SK-N-SH treated with all-trans-retinoic acid at 6 μM for 48 hours (cell line): ENCODE measurements at regions not wholly inside any gene's neighbourhood (a gene's known extent, or its start where the extent isn't known, plus 50 kb on each side); places are given as distances from the start of the nearest gene placed in this dataset.

ENCODE experiments used
- ARNTL ChIP-seq: fragments of 450-650 bp; formaldehyde crosslinking; IDR thresholded peaks from 2 replicates; pipeline ENCODE4 v1.5.0; 2020; ENCODE audit warnings: low read depth, mild to moderate bottlenecking, moderate library complexity, borderline replicate concordance
- BACH2 ChIP-seq: fragments of 250-450 bp; sonication (Bioruptor Pico); IDR thresholded peaks from 2 replicates; pipeline ENCODE4 v1.9.0; 2021; ENCODE audit warnings: mild to moderate bottlenecking, borderline replicate concordance
- ISL1 ChIP-seq: fragments of 250-450 bp; sonication (Bioruptor Pico); IDR thresholded peaks from 2 replicates; pipeline ENCODE4 v2.1.2; 2022; ENCODE audit warnings: mild to moderate bottlenecking, moderate library complexity
- SNAI2 ChIP-seq: fragments of 250-450 bp; sonication (Bioruptor Pico); IDR thresholded peaks from 2 replicates; pipeline ENCODE4 v1.5.0; 2020; ENCODE audit warnings: mild to moderate bottlenecking, moderate library complexity
- TOX ChIP-seq: fragments of 250-450 bp; sonication (Bioruptor Pico); IDR thresholded peaks from 2 replicates; pipeline ENCODE4 v1.8.0; 2021; ENCODE audit warnings: mild to moderate bottlenecking, moderate library complexity, borderline replicate concordance
- ZC3H10 ChIP-seq: fragments of 250-450 bp; sonication (Bioruptor Pico); IDR thresholded peaks from 2 replicates; pipeline ENCODE4 v1.5.1; 2021; ENCODE audit warnings: mild to moderate bottlenecking, moderate library complexity
- ZFP3 ChIP-seq: fragments of 250-450 bp; sonication (Bioruptor Pico); IDR thresholded peaks from 2 replicates; pipeline ENCODE4 v1.5.0; 2020; ENCODE audit warnings: mild to moderate bottlenecking, moderate library complexity
- TF ChIP-seq, protein P1 (sequence below): fragments of 250-450 bp; sonication (Bioruptor Pico); IDR thresholded peaks from 2 replicates; pipeline ENCODE4 v1.8.0; 2020; ENCODE audit warnings: mild to moderate bottlenecking, moderate library complexity, borderline replicate concordance
- TF ChIP-seq, protein P2 (sequence below): fragments of 250-450 bp; sonication (Bioruptor Pico); IDR thresholded peaks from 2 replicates; pipeline ENCODE4 v1.8.0; 2021; ENCODE audit warnings: low read depth, mild to moderate bottlenecking, moderate library complexity, borderline replicate concordance

DNA sequence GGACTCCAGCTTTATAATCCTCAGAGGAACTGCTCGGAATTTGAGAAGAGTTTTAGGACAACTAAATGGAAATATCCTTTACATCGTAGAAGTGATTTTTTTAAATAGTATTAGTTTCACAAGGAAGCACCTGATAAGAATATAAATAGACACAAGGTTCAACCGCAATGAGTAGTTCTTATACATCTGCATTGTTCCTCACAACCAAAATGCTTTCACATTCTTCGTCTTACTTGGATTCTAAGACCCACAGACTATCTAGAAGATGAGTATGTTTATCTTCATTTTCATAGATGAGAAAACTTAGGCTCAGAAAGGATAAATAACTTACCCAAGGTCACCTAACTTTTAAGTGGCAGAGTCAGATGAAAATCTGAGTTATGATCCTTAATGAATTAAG, 469.0 kb downstream of the GALC start:
- TF ChIP-seq TOX (no peak), ISL1 (CRISPR knock-in tag) (no peak), ZFP3 (CRISPR knock-in tag) (no peak), SNAI2 (CRISPR knock-in tag) (no peak), BACH2 (CRISPR knock-in tag) (no peak), ARNTL (no peak), ZC3H10 (CRISPR knock-in tag) (no peak)
- TF ChIP-seq, protein P1, sequence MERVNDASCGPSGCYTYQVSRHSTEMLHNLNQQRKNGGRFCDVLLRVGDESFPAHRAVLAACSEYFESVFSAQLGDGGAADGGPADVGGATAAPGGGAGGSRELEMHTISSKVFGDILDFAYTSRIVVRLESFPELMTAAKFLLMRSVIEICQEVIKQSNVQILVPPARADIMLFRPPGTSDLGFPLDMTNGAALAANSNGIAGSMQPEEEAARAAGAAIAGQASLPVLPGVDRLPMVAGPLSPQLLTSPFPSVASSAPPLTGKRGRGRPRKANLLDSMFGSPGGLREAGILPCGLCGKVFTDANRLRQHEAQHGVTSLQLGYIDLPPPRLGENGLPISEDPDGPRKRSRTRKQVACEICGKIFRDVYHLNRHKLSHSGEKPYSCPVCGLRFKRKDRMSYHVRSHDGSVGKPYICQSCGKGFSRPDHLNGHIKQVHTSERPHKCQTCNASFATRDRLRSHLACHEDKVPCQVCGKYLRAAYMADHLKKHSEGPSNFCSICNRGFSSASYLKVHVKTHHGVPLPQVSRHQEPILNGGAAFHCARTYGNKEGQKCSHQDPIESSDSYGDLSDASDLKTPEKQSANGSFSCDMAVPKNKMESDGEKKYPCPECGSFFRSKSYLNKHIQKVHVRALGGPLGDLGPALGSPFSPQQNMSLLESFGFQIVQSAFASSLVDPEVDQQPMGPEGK (CRISPR knock-in tag) = no peak
- TF ChIP-seq, protein P2, sequence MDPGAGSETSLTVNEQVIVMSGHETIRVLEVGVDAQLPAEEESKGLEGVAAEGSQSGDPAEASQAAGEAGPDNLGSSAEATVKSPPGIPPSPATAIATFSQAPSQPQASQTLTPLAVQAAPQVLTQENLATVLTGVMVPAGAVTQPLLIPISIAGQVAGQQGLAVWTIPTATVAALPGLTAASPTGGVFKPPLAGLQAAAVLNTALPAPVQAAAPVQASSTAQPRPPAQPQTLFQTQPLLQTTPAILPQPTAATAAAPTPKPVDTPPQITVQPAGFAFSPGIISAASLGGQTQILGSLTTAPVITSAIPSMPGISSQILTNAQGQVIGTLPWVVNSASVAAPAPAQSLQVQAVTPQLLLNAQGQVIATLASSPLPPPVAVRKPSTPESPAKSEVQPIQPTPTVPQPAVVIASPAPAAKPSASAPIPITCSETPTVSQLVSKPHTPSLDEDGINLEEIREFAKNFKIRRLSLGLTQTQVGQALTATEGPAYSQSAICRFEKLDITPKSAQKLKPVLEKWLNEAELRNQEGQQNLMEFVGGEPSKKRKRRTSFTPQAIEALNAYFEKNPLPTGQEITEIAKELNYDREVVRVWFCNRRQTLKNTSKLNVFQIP (CRISPR knock-in tag) = no peak
